GM19452 (cell line): ENCODE measurements at regions not wholly inside any gene's neighbourhood (a gene's known extent, or its start where the extent isn't known, plus 50 kb on each side); places are given as distances from the start of the nearest gene placed in this dataset.

Source experiments
- ATAC-seq: cut with Tn5 transposase; IDR thresholded peaks from one replicate; pipeline ENCODE4 v1.9.1; 2021; ENCODE audit not compliant: unreplicated experiment

DNA sequence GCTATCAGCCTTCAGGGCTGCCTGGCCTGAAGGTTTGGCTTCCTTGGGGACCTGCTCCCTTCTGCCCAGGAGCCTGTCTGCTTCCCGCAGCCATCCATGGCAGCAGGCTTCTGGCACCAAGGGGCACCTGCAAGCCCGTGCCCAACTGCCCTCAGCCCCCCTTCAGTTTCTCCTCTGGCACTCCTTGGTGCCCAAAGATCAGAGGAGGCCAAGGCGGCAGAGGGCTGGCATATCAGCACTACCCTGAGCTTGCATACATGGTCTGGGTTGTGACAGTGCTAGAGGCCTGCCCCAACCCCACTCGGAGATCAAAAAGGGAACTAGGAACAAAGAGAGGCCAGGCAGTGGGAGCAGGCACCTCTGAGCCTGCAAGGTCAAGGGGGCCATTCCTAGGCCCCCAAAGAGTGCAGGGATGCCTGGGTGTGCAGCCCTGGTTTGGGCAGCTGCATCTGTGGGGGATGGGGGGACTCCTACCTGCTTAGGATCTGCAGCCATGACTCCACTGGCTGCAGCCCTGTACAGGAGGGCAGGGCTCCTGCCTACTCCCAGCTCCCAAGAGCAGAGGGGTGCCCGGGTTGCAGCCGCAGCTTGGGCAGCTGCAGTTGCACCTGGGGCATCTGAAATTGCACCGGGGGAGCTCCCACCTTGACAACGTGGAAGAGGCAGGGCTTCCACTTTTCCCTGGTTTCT is 76.2 kb upstream of the TP63 start:
- no peak for ATAC-seq

DNA sequence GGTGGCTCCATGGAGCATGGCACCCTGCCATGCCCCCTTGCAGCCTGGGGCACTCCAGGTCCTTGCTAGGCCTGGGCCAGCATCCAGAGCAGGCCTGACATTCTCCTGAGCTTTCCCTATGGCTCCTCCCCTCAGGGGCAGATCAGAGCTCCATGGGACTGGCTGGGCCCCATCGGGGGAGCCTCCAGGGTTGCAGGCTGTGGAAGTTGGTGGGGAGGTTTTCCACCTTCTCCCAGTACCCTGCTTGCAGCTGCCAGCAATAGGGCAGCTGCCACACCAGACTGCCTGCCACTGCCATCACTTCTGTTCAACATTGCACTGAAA is 75.7 kb upstream of the TP63 start:
- ATAC-seq: no peak

DNA sequence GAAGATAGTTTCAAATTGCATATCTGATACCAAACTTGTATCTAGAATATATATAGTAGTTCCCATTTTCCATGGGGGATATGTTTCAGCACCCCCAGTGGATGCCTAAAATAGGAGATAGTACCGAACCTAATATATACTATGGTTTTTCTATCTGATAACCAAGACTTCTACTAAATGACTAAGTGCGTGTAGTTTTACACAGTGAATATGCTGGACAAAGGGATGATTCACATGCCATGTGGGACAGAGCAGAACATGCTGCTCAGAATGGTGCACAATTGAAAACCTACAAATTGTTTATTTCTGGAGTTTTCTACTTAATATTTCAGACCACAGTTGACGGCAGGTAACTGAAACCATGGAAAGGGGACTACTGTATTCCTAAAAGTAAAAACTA is 73.4 kb upstream of the TP63 start:
- no peak for ATAC-seq

DNA sequence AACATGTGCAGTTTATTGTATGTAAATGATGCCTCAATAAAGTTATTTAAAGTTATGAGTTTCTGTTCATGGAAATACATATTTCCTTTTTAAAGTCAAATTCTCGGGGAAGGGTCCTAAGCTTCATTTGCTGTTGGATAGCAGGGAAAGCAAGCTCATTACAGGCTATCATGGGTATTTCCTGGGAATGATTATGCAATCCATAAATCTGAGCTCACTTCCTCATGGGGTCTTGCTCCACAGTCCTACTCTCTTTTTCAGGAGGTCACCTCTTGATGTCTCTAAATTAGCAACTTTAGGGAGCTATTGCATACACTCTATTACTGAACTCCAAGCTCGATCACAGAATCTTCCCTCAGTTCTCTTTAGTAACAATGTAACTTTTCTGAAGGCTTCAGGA is 69.9 kb upstream of the TP63 start:
- no peak for ATAC-seq

DNA sequence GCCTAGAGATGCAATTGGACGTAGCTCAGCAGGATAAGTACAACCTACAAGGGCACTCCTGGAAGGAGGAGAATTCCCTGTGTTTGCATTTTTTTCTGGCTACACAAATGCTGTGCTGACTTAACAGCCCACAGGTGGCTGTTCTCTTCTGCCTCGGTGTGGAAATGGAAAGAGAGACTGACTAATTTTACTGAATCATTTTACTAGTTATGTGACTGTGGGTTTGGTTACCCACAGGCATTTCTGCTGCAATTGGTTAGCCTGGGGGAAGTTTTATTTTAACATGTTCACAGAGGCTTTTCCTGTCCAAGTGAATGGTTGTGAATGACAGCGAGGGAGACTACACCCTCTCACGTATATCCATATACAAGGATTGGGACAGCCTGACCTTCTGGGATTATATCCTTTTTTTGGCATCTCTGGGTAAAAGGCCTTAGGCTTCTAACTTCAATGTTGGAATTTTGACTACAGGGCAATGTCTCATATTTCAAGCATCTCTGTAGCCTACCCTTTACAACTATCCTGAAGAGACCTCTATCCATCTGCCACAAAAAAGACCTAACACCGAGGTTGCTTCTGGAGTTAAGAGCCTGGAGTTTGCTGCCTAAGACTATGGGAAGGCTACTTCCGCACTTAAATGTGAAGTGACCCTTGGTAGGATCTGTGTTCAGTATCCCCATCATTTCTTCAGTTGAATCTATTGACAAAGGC is 67.2 kb upstream of the TP63 start:
- peak; percentile 88 for ATAC-seq

- ATAC-seq: no peak
Observed at GRCh38 chr3:189566550-189567130, 64.5 kb upstream of the TP63 start.

DNA sequence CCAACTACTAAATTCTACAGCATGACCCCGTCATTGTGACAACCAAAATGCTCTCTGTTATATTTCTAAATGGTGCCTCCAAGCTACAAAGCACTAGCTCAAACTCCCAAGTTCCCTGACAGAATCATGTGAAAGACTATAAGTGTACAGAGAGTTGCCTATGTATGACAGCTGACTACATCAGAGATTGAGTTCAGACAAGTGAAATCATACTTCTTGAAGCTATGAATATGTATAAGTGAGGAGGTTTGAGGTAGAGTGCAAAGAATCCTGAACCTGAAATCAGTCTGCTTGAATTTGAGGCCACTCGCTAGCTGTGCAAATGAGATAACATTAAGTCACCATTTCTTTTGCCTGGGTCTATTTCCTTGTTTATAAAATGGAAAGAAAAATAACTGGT is 63.9 kb upstream of the TP63 start:
- no peak for ATAC-seq

- no peak for ATAC-seq
Observed at GRCh38 chr3:189567766-189568420, 63.3 kb upstream of the TP63 start.

- no peak for ATAC-seq
Observed at GRCh38 chr3:189568961-189569360, 62.2 kb upstream of the TP63 start.

- ATAC-seq: no peak
Observed at GRCh38 chr3:189569473-189569872, 61.7 kb upstream of the TP63 start.

GRCh38 chr3:189570916-189571315 is 60.3 kb upstream of the TP63 start:
- peak; percentile 61 for ATAC-seq

DNA sequence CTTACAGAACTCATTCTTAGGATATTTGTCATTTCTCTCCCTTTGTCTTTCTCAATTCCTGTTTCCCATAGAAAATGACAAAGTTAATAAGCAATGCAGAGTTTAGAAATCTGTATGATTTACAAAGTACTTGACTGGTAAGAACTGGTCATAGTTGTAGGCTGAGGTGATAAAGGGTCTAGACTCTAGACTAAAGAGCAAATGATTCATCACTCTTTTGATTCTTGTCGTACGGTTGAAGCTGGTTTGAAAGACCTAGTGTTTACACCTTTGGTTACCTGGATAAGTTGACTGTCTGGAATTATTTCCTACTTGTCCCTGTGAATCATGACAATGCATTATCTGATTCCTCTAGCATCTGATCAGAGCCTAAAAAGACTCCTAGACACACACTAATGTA is 58.9 kb upstream of the TP63 start:
- ATAC-seq: no peak

DNA sequence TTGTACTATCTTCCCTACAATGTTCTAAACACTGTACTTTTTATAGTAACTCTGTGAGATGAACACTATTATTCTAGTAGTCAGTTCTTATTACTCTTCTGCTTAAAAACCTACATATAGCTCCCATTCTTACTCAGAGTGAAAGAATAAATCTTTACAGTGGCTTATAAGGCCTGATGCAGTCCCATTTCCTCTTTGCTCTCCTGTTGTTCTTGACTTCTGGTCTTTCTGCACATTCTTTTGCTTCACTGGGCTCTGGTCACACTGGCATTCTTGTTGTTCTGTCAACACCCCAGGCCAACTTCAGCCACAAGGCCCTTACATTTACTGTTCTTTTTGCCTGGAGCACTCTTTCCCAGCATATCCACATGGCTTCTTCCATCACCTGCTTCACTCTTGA is 58.2 kb upstream of the TP63 start:
- peak; percentile 30 for ATAC-seq

GRCh38 chr3:189576486-189576885 is 54.7 kb upstream of the TP63 start:
- ATAC-seq: no peak

DNA sequence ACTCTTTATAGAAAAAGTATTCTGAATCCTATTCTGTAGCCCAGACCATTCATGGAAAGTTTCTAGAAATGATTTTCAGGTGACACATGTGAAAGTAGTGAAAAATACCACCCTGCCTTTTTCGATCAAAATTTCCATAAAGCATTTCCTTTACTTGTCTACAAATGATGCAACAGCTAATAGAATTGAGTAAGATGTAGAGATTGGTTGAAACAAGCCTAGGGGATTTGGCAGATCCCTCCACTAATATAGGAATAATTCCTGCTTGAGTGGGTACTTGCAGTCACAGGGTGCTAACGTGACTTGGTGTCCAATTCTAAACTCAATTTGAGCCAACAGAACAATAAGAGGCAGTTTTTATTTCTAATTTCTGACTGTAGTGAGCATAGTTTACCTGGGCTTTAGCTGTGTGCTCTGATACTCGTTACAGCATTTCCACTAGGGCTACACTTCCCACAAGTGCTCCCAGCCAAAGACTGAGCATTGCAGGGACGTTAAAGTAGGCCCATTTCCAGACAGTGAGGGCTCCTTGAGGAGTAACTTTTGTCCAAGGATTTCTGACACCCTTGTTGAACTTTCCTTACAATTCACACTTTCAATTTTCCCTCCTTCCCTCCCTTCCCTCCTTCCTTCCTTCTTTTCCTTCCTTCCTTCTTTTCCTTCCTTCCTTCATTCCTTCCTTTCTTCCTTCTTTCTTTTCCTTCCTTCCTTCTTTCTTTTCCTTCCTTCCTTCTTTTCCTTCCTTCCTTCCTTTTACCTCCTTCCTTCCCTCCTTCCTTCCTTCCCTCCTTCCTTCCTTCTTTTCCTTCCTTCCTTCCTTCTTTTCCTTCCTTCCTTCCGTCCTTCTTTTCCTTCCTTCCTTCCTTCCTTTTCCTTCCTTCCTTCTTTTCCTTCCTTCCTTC is 53.9 kb upstream of the TP63 start:
- no peak for ATAC-seq

DNA sequence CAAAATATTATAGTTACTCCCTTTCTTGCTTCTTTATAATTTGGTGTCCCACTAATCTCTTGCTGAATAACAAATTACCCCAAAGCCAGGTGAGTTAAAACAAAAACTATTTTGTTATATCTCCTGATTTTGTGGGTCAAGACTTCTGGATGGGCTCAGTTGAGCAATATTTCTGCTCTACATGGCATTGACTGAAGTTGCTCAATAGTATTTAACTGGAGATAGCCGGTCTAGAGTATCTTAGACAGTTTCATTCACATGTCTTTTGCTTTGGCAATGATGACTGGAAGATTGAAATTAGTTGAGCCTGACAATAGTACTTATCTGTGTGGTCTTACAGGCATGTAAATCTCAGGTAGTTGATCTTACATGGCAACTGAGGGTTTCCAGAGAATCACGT is 51.0 kb upstream of the TP63 start:
- ATAC-seq: no peak
